Prostate gland (tissue), 2 donors: ENCODE measurements at regions not wholly inside any gene's neighbourhood (a gene's known extent, or its start where the extent isn't known, plus 50 kb on each side); places are given as distances from the start of the nearest gene placed in this dataset.

Experiments used
- CTCF ChIP-seq, 4 experiments: fragments of 200-600 bp in 2 of 4; fragments of 450-650 bp in 2 of 4; sonication (generic) in 2 of 4; IDR thresholded peaks; 1 replicate in 3 of 4; 2 replicates in 1 of 4; pipeline ENCODE4 v1.5.1; 2016 to 2019; ENCODE audit warnings: antibody characterized with exemption in 4 of 4, mild to moderate bottlenecking in 2 of 4, moderate library complexity in 2 of 4
- POLR2AphosphoS5 ChIP-seq: sonication (generic); formaldehyde crosslinking; IDR thresholded peaks from one replicate; pipeline ENCODE4 v1.6.1; 2017; ENCODE audit warnings: antibody characterized with exemption

GRCh38 chr15:60244813-60245212 lies 153.0 kb downstream of the ANXA2 start:
- no peak for TF ChIP-seq CTCF (IDR thresholded peaks at IDR 0.05)
- TF ChIP-seq POLR2AphosphoS5: no peak
